WTC11 (cell line): ENCODE measurements at regions not wholly inside any gene's neighbourhood (a gene's known extent, or its start where the extent isn't known, plus 50 kb on each side); places are given as distances from the start of the nearest gene placed in this dataset.

Source experiments
- ATAC-seq: fragments of 200-7000 bp; cut with Tn5 transposase; 2 replicates; pipeline ENCODE4 v1.10.0; 2021; ENCODE audit warnings: mild to moderate bottlenecking, moderate library complexity
- CTCF ChIA-PET: fragments of 300-600 bp; sonication (Branson Sonifier 250); formaldehyde crosslinking; loops from one replicate; lab custom pipeline; 2021; ENCODE audit warnings: antibody characterized with exemption; lab: Charles Lee
- POLR2A ChIA-PET: fragments of 350-600 bp; sonication (Branson Sonifier 250); formaldehyde crosslinking; loops from one replicate; lab custom pipeline; 2021; ENCODE audit warnings: antibody characterized with exemption; lab: Charles Lee
- DNase-seq: peaks from one replicate; pipeline ENCODE4 v3.0.0; 2021; ENCODE audit warnings: low spot score
- H3K27ac Mint-ChIP-seq: 2 replicates; pipeline ENCODE4 v1.8.0; 2021; ENCODE audit warnings: mixed read lengths
- H3K27me3 Mint-ChIP-seq: 2 replicates; pipeline ENCODE4 v1.8.0; 2021; ENCODE audit warnings: low read depth, mild to moderate bottlenecking, moderate library complexity, mixed read lengths
- H3K36me3 Mint-ChIP-seq: 2 replicates; pipeline ENCODE4 v1.8.0; 2021; ENCODE audit warnings: mixed read lengths
- H3K4me1 Mint-ChIP-seq: 2 replicates; pipeline ENCODE4 v1.8.0; 2022; ENCODE audit warnings: mixed read lengths
- H3K4me3 Mint-ChIP-seq: 2 replicates; pipeline ENCODE4 v1.8.0; 2021; ENCODE audit warnings: mild to moderate bottlenecking, moderate library complexity, mixed read lengths
- H3K9me3 Mint-ChIP-seq: 2 replicates; pipeline ENCODE4 v1.8.0; 2021; ENCODE audit warnings: mixed read lengths
- ATF6 ChIP-seq: sonication (generic); formaldehyde crosslinking; IDR thresholded peaks from 2 replicates; pipeline ENCODE4 v1.8.1; 2023; ENCODE audit warnings: mild to moderate bottlenecking, missing genetic modification reagents
- E2F1 ChIP-seq: sonication (generic); formaldehyde crosslinking; IDR thresholded peaks from 2 replicates; pipeline ENCODE4 v1.8.0; 2022; ENCODE audit warnings: mild to moderate bottlenecking, missing genetic modification reagents
- ETV6 ChIP-seq: sonication (generic); formaldehyde crosslinking; IDR thresholded peaks from 2 replicates; pipeline ENCODE4 v1.8.1; 2022; ENCODE audit warnings: mild to moderate bottlenecking, missing genetic modification reagents
- JUN ChIP-seq: sonication (generic); formaldehyde crosslinking; IDR thresholded peaks from 2 replicates; pipeline ENCODE4 v1.8.0; 2023; ENCODE audit warnings: mild to moderate bottlenecking, missing genetic modification reagents
- KAT7 ChIP-seq: sonication (generic); formaldehyde crosslinking; IDR thresholded peaks from 2 replicates; pipeline ENCODE4 v1.8.1; 2023; ENCODE audit warnings: missing genetic modification reagents, mild to moderate bottlenecking, borderline replicate concordance
- NFATC4 ChIP-seq: fragments of 250-450 bp; sonication (Bioruptor Pico); IDR thresholded peaks from 2 replicates; pipeline ENCODE4 v1.9.0; 2021; ENCODE audit warnings: mild to moderate bottlenecking
- NFE2L1 ChIP-seq: sonication (generic); formaldehyde crosslinking; IDR thresholded peaks from 2 replicates; pipeline ENCODE4 v1.8.1; 2023; ENCODE audit warnings: missing genetic modification reagents
- NR3C1 ChIP-seq: sonication (generic); formaldehyde crosslinking; conservative IDR thresholded peaks from 2 replicates; pipeline ENCODE4 v1.8.1; 2023; ENCODE audit warnings: low read depth, mild to moderate bottlenecking, missing genetic modification reagents
- RORB ChIP-seq: fragments of 250-450 bp; sonication (Bioruptor Pico); IDR thresholded peaks from 2 replicates; pipeline ENCODE4 v1.9.0; 2021; ENCODE audit warnings: mild to moderate bottlenecking
- SMAD3 ChIP-seq: sonication (generic); formaldehyde crosslinking; IDR thresholded peaks from 2 replicates; pipeline ENCODE4 v1.8.0; 2022; ENCODE audit warnings: missing genetic modification reagents, mild to moderate bottlenecking, borderline replicate concordance
- SP1 ChIP-seq: sonication (generic); formaldehyde crosslinking; conservative IDR thresholded peaks from 2 replicates; pipeline ENCODE4 v1.8.1; 2022; ENCODE audit warnings: missing genetic modification reagents
- TEAD1 ChIP-seq: sonication (generic); formaldehyde crosslinking; IDR thresholded peaks from 2 replicates; pipeline ENCODE4 v1.8.0; 2022; ENCODE audit warnings: mild to moderate bottlenecking, missing genetic modification reagents
- ZNF416 ChIP-seq: fragments of 250-450 bp; sonication (Bioruptor Pico); IDR thresholded peaks from 2 replicates; pipeline ENCODE4 v1.9.0; 2021; ENCODE audit warnings: mild to moderate bottlenecking, inconsistent platforms
- ZNF423 ChIP-seq: fragments of 250-450 bp; sonication (Bioruptor Pico); IDR thresholded peaks from 2 replicates; pipeline ENCODE4 v2.1.2; 2022; ENCODE audit warnings: mild to moderate bottlenecking, moderate library complexity
- TF ChIP-seq, protein P1 (sequence below): sonication (generic); formaldehyde crosslinking; conservative IDR thresholded peaks from 2 replicates; pipeline ENCODE4 v1.8.1; 2023; ENCODE audit warnings: mild to moderate bottlenecking, low read depth, missing genetic modification reagents, moderate library complexity
- TF ChIP-seq, protein P2 (sequence below): fragments of 250-450 bp; sonication (Bioruptor Pico); IDR thresholded peaks from 2 replicates; pipeline ENCODE4 v1.9.0; 2021; ENCODE audit warnings: mild to moderate bottlenecking, borderline replicate concordance
- TF ChIP-seq, protein P3 (sequence below): sonication (generic); formaldehyde crosslinking; IDR thresholded peaks from 2 replicates; pipeline ENCODE4 v1.8.0; 2022; ENCODE audit warnings: mild to moderate bottlenecking, missing genetic modification reagents
- TF ChIP-seq, protein P4 (sequence below): sonication (generic); formaldehyde crosslinking; IDR thresholded peaks from 2 replicates; pipeline ENCODE4 v1.8.1; 2023; ENCODE audit warnings: mild to moderate bottlenecking, moderate library complexity, missing genetic modification reagents

GRCh38 chr5:2542026-2542425 lies 209.5 kb downstream of the IRX2 start:
- Mint-ChIP-seq H3K4me3 (no peak overlapping the region), H3K4me1 (peaks cover 28% of the 10 kb centered on the region), H3K9me3 (peaks cover 13% of the 10 kb centered on the region), H3K36me3 (no peaks in the 10 kb centered on the region)
- POLR2A ChIA-PET = no interaction called here
- no peak for ATAC-seq
- TF ChIP-seq NFE2L1 (no peak), E2F1 (no peak), NR3C1 (CRISPR knock-in tag) (no peak), SMAD3 (no peak), NFATC4 (CRISPR knock-in tag) (no peak), ETV6 (CRISPR knock-in tag) (no peak), KAT7 (CRISPR knock-in tag) (no peak), SP1 (CRISPR knock-in tag) (no peak), RORB (CRISPR knock-in tag) (no peak), TEAD1 (no peak), JUN (CRISPR knock-in tag) (no peak), ZNF423 (CRISPR knock-in tag) (no peak), ZNF416 (no peak)
- TF ChIP-seq, protein P1, sequence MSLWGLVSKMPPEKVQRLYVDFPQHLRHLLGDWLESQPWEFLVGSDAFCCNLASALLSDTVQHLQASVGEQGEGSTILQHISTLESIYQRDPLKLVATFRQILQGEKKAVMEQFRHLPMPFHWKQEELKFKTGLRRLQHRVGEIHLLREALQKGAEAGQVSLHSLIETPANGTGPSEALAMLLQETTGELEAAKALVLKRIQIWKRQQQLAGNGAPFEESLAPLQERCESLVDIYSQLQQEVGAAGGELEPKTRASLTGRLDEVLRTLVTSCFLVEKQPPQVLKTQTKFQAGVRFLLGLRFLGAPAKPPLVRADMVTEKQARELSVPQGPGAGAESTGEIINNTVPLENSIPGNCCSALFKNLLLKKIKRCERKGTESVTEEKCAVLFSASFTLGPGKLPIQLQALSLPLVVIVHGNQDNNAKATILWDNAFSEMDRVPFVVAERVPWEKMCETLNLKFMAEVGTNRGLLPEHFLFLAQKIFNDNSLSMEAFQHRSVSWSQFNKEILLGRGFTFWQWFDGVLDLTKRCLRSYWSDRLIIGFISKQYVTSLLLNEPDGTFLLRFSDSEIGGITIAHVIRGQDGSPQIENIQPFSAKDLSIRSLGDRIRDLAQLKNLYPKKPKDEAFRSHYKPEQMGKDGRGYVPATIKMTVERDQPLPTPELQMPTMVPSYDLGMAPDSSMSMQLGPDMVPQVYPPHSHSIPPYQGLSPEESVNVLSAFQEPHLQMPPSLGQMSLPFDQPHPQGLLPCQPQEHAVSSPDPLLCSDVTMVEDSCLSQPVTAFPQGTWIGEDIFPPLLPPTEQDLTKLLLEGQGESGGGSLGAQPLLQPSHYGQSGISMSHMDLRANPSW (CRISPR knock-in tag) = no peak
- TF ChIP-seq, protein P2, sequence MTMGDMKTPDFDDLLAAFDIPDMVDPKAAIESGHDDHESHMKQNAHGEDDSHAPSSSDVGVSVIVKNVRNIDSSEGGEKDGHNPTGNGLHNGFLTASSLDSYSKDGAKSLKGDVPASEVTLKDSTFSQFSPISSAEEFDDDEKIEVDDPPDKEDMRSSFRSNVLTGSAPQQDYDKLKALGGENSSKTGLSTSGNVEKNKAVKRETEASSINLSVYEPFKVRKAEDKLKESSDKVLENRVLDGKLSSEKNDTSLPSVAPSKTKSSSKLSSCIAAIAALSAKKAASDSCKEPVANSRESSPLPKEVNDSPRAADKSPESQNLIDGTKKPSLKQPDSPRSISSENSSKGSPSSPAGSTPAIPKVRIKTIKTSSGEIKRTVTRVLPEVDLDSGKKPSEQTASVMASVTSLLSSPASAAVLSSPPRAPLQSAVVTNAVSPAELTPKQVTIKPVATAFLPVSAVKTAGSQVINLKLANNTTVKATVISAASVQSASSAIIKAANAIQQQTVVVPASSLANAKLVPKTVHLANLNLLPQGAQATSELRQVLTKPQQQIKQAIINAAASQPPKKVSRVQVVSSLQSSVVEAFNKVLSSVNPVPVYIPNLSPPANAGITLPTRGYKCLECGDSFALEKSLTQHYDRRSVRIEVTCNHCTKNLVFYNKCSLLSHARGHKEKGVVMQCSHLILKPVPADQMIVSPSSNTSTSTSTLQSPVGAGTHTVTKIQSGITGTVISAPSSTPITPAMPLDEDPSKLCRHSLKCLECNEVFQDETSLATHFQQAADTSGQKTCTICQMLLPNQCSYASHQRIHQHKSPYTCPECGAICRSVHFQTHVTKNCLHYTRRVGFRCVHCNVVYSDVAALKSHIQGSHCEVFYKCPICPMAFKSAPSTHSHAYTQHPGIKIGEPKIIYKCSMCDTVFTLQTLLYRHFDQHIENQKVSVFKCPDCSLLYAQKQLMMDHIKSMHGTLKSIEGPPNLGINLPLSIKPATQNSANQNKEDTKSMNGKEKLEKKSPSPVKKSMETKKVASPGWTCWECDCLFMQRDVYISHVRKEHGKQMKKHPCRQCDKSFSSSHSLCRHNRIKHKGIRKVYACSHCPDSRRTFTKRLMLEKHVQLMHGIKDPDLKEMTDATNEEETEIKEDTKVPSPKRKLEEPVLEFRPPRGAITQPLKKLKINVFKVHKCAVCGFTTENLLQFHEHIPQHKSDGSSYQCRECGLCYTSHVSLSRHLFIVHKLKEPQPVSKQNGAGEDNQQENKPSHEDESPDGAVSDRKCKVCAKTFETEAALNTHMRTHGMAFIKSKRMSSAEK (CRISPR knock-in tag) = no peak
- TF ChIP-seq, protein P3, sequence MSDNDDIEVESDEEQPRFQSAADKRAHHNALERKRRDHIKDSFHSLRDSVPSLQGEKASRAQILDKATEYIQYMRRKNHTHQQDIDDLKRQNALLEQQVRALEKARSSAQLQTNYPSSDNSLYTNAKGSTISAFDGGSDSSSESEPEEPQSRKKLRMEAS (CRISPR knock-in tag) = no peak
- TF ChIP-seq, protein P4, sequence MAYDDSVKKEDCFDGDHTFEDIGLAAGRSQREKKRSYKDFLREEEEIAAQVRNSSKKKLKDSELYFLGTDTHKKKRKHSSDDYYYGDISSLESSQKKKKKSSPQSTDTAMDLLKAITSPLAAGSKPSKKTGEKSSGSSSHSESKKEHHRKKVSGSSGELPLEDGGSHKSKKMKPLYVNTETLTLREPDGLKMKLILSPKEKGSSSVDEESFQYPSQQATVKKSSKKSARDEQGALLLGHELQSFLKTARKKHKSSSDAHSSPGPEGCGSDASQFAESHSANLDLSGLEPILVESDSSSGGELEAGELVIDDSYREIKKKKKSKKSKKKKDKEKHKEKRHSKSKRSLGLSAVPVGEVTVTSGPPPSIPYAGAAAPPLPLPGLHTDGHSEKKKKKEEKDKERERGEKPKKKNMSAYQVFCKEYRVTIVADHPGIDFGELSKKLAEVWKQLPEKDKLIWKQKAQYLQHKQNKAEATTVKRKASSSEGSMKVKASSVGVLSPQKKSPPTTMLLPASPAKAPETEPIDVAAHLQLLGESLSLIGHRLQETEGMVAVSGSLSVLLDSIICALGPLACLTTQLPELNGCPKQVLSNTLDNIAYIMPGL (CRISPR knock-in tag) = no peak
- TF ChIP-seq, all 79 proteins: peak for 0
- CTCF ChIA-PET = no interaction called here
- DNase-seq = no peak
- no peaks in the 10 kb centered on the region; the same call in 1 of the 2 replicates for H3K27me3 Mint-ChIP-seq
- no peak overlapping the region for H3K27ac Mint-ChIP-seq

GRCh38 chr5:2538169-2538568 lies 213.3 kb downstream of the IRX2 start:
- H3K27me3 Mint-ChIP-seq = peaks cover 3% of the 10 kb centered on the region
- ChIA-PET POLR2A (interaction anchor here (0.6 kb wide), 1 partner anchor 658 kb away, joined by 5 read pairs; no protein-coding TSS in a partner anchor), CTCF (interaction anchor here (0.5 to 1.3 kb wide), 2 partner anchors 25 to 235 kb away, joined by 3 to 4 read pairs; no protein-coding TSS in a partner anchor)
- H3K9me3 Mint-ChIP-seq = peaks cover 29% of the 10 kb centered on the region
- peaks cover 29% of the 10 kb centered on the region for H3K4me1 Mint-ChIP-seq
- TF ChIP-seq ZNF423 (CRISPR knock-in tag) (peak; percentile 73), ATF6 (CRISPR knock-in tag) (no peak)
- H3K36me3 Mint-ChIP-seq = peaks cover 15% of the 10 kb centered on the region
- H3K4me3 Mint-ChIP-seq = no peak overlapping the region
- peak; percentile 79 for ATAC-seq
- no peak overlapping the region for H3K27ac Mint-ChIP-seq
- peak; percentile 41 for DNase-seq
